Activated CD4-positive, alpha-beta memory T cell treated with anti-CD3 and anti-CD28 coated beads for 36 hours (primary cell): ENCODE measurements at regions not wholly inside any gene's neighbourhood (a gene's known extent, or its start where the extent isn't known, plus 50 kb on each side); places are given as distances from the start of the nearest gene placed in this dataset.
A peak's percentile ranks its signal among the peaks of the same experiment; 100 is the strongest.

ENCODE experiments used
- CTCF ChIA-PET: fragments of 350-600 bp; sonication (Branson Sonifier 250); formaldehyde crosslinking; loops from one replicate; lab custom pipeline; 2021; ENCODE audit warnings: antibody characterized with exemption, inconsistent platforms; lab: Charles Lee
- POLR2A ChIA-PET: fragments of 350-600 bp; sonication (Branson Sonifier 250); formaldehyde crosslinking; loops from one replicate; lab custom pipeline; 2021; ENCODE audit warnings: antibody characterized with exemption; lab: Charles Lee
- DNase-seq: peaks from one replicate; pipeline ENCODE4 v3.0.0-alpha.2; 2020
- H3K27ac Mint-ChIP-seq: one replicate; pipeline ENCODE4 v1.8.0; 2021; ENCODE audit warnings: mixed read lengths
- H3K27me3 Mint-ChIP-seq: one replicate; pipeline ENCODE4 v1.8.0; 2021; ENCODE audit warnings: mixed read lengths
- H3K36me3 Mint-ChIP-seq: one replicate; pipeline ENCODE4 v1.8.0; 2021; ENCODE audit warnings: mixed read lengths
- H3K4me1 Mint-ChIP-seq: one replicate; pipeline ENCODE4 v1.8.0; 2021; ENCODE audit warnings: low read depth, mixed read lengths
- H3K4me3 Mint-ChIP-seq: one replicate; pipeline ENCODE4 v1.8.0; 2021; ENCODE audit warnings: mild to moderate bottlenecking, mixed read lengths
- H3K9me3 Mint-ChIP-seq: one replicate; pipeline ENCODE4 v1.8.0; 2021; ENCODE audit warnings: mixed read lengths
- intact Hi-C: fragments of 100-400 bp; cut with micrococcal nuclease; formaldehyde crosslinking; loops from one replicate; pipeline ENCODE4 v1.15.1; 2023

DNA sequence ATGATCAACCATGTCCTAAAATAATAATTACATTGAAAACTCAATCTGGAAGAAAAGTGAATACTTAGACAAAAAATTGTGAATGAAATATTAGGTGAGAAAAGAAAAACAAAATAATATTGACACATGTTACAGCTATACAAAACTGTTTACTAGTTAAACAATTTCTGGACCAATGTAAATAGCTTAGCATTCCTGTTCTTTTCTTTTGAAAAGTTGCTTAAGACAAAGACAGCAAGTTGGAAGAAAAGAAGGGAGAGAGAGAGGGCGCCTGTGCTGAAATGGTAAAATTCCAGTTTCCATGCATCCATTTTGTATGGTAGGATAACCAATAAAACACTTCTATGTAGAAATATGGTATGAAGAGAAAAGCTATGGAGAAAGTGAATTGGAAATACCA, 94.1 kb upstream of the RFX8 start:
- CTCF ChIA-PET, result no interaction called here

DNA sequence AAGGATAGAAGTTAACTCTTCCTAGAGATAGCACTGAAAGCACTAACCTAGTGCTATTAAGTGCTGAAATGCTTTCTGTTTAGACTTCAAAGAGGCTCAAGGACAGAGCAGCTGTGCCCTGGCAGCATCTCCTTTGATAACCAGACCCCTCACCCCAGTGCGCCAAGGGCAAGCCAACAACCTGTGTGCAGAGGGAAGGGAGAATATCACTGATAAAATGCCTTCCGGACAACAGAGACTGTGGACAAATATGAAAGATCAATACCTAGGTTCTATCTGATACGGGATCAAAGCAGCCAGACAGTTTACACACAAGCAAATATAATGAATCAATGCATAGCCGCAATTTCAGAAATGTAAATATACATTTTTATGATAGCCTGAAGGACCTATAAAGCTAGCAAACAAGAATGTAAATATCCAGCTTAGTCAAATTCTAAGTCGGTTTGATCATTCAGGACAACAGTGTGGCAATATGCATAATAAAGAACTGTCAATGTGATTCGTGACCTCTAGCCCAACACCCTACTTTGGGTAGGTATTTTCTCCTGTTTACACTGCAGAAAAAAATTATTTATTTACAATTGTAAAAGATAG, 91.8 kb upstream of the RFX8 start:
- intact Hi-C loops, result no loop called here
- H3K27me3 Mint-ChIP-seq, result no peaks in the 10 kb centered on the region
- CTCF ChIA-PET, result no interaction called here
- H3K4me3 Mint-ChIP-seq, result no peak overlapping the region
- H3K4me1 Mint-ChIP-seq, result peaks cover 19% of the 10 kb centered on the region
- no peak for DNase-seq
- POLR2A ChIA-PET, result no interaction called here
- no peaks in the 10 kb centered on the region for H3K36me3 Mint-ChIP-seq
- H3K9me3 Mint-ChIP-seq, result no peaks in the 10 kb centered on the region
- H3K27ac Mint-ChIP-seq, result no peak overlapping the region

More for the DNA sequence above, 94.1 kb upstream of the RFX8 start:
- no peak for DNase-seq
- intact Hi-C loops, result no loop called here
- H3K4me3 Mint-ChIP-seq, result no peak overlapping the region
- H3K4me1 Mint-ChIP-seq, result peaks cover 11% of the 10 kb centered on the region
- H3K36me3 Mint-ChIP-seq, result no peaks in the 10 kb centered on the region
- H3K9me3 Mint-ChIP-seq, result no peaks in the 10 kb centered on the region
- POLR2A ChIA-PET, result interaction anchor here (0.6 kb wide), 1 partner anchor 66 kb away, joined by 3 read pairs; no protein-coding TSS in a partner anchor
- H3K27me3 Mint-ChIP-seq, result no peaks in the 10 kb centered on the region
- no peak overlapping the region for H3K27ac Mint-ChIP-seq

DNA sequence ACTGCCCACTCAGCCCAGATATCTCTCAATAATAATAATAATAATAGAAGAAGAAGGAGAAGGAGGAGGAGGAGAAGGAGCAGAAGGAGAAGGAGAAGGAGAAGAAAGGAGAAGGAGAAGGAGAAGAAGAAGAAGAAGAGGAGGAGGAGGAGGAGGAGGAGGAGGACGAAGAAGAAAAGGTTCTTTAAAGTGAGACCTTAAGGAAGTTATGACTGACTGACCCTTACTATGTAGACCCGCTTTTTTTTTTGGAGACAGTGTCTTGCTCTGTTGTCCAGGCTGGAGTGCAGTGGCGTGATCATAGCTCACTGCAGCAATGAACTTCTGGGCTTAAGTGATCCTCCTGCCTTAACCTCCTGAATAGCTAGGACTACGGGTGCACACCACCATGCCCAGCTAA, 88.9 kb upstream of the RFX8 start:
- no peaks in the 10 kb centered on the region for H3K27me3 Mint-ChIP-seq
- peaks cover 24% of the 10 kb centered on the region for H3K4me1 Mint-ChIP-seq
- no peak overlapping the region for H3K27ac Mint-ChIP-seq
- ChIA-PET POLR2A (no interaction called here), CTCF (interaction anchor here (1.4 kb wide), 1 partner anchor 145 kb away, joined by 3 read pairs; no protein-coding TSS in a partner anchor)
- no peak overlapping the region for H3K4me3 Mint-ChIP-seq
- no peak for DNase-seq
- H3K36me3 Mint-ChIP-seq, result no peaks in the 10 kb centered on the region
- peaks cover 7% of the 10 kb centered on the region for H3K9me3 Mint-ChIP-seq
- intact Hi-C loops, result no loop called here

DNA sequence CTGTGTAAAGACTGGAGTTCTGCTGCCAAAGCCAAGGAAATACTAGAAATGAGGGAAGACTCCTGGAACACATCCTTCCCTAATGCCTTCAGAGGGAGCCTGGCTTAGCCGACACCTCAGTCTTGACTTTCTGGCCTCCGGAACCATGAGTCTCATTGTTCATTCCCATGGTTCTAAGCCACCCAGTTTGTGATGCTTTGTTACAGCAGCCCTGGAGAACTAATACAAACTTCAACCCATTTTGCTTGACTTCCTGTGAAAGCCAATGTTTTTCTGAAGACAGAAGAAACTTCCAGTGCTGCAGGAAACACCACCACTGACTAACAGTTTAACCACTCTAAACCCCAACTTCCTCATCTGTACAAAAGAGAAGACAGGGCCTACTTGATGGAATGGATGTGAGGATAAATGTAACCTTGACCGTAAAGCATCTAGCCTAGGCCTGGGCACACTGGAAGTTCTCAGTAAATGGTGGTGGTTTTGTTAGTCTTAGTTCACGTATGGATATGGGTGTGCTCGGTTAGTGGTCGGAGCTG, 85.9 kb upstream of the RFX8 start:
- Mint-ChIP-seq H3K27me3 (no peaks in the 10 kb centered on the region), H3K9me3 (peaks cover 7% of the 10 kb centered on the region), H3K4me1 (peaks cover 24% of the 10 kb centered on the region), H3K36me3 (no peaks in the 10 kb centered on the region), H3K27ac (peak overlapping the region; percentile 43), H3K4me3 (no peak overlapping the region)
- CTCF ChIA-PET, result no interaction called here
- no peak for DNase-seq
- intact Hi-C loops, result no loop called here
- POLR2A ChIA-PET, result no interaction called here

DNA sequence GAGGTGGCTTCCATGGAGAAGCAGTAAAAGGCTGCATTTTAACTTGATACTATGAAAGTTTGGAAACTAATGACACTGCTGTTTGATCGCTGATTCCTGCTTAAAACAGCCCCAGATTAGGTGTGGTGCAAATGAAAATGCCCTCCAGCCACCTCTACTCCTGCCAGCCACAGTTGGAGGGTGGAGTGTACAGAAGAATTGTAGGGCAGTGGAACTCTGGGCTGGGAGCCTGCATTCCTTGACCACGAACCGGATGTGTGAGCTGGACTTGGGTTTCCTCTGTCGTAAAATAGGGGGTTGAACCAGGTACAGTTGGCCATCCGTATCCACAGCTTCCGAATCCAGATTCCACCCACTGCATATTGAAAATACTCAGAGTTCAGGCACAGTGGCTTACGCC, 84.6 kb upstream of the RFX8 start:
- ChIA-PET CTCF (no interaction called here), POLR2A (no interaction called here)
- H3K4me1 Mint-ChIP-seq, result peaks cover 21% of the 10 kb centered on the region
- H3K27me3 Mint-ChIP-seq, result no peaks in the 10 kb centered on the region
- H3K36me3 Mint-ChIP-seq, result no peaks in the 10 kb centered on the region
- H3K27ac Mint-ChIP-seq, result no peak overlapping the region
- H3K4me3 Mint-ChIP-seq, result no peak overlapping the region
- intact Hi-C loops, result no loop called here
- H3K9me3 Mint-ChIP-seq, result peaks cover 7% of the 10 kb centered on the region
- no peak for DNase-seq

DNA sequence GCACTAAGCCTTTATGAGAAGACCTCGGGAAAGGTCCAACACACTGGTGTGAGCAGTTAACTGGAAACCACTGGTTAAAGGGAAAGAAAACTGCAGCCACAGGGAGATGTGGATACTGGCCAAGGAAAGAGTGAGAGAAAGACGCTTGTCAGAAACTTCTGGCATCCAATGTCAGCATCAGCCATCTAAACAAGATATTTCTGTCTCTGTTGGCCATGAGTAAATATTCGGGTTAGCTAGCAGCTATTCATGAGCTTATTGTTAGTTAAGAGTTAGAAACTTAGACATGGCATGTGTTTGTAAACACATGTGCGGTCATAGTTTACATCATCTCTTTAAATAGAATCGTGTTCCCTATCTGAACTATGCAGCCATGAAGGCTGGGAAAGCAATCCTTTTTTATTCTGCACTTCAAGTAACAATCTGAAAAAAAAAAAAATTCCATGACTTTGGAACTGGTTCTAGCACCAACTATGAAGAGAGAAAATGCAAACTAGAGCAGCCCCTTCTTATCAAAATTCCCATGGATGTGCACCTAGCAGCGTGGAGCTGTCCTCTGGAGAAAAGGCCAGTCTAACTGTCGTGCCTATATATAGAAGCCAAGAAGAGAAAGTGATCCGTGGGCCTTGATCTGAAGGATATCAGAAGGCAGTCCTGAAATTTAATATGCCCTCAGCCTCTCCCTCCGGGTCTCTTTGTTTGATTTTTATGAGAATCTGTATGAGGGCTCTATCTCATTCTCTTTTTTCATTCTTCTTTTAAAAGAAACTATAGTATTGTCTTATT, 84.0 kb upstream of the RFX8 start:
- no peaks in the 10 kb centered on the region for H3K36me3 Mint-ChIP-seq
- peaks cover 7% of the 10 kb centered on the region for H3K9me3 Mint-ChIP-seq
- POLR2A ChIA-PET, result no interaction called here
- CTCF ChIA-PET, result no interaction called here
- DNase-seq, result no peak
- H3K4me1 Mint-ChIP-seq, result peaks cover 21% of the 10 kb centered on the region
- intact Hi-C loops, result no loop called here
- H3K27me3 Mint-ChIP-seq, result no peaks in the 10 kb centered on the region
- H3K4me3 Mint-ChIP-seq, result no peak overlapping the region
- no peak overlapping the region for H3K27ac Mint-ChIP-seq

DNA sequence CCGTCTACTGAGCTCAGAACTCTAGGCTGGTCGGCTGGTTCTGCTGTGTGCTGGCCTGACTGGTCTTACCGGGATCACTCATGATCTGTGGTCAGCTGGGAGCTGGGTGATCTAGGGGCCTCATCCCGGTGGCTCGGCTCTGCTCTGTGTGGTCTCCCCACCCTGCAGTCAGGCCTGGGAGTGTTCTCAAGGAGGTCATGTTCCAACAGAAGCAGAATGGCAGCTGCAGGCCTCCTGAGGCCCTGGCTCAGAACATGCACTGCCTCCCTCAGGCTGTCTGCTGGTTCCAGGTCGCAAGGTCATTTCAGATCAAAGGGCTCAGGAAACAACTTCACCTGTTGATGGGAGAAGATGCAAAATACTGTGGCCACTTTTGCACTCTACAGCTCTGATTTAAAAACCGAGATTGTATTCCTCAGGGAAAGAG, 81.1 kb upstream of the RFX8 start:
- peaks cover 20% of the 10 kb centered on the region for H3K4me1 Mint-ChIP-seq
- no peaks in the 10 kb centered on the region for H3K36me3 Mint-ChIP-seq
- intact Hi-C loops, result no loop called here
- H3K4me3 Mint-ChIP-seq, result no peak overlapping the region
- H3K27ac Mint-ChIP-seq, result no peak overlapping the region
- ChIA-PET CTCF (no interaction called here), POLR2A (no interaction called here)
- H3K27me3 Mint-ChIP-seq, result no peaks in the 10 kb centered on the region
- DNase-seq, result no peak
- H3K9me3 Mint-ChIP-seq, result peaks cover 7% of the 10 kb centered on the region

DNA sequence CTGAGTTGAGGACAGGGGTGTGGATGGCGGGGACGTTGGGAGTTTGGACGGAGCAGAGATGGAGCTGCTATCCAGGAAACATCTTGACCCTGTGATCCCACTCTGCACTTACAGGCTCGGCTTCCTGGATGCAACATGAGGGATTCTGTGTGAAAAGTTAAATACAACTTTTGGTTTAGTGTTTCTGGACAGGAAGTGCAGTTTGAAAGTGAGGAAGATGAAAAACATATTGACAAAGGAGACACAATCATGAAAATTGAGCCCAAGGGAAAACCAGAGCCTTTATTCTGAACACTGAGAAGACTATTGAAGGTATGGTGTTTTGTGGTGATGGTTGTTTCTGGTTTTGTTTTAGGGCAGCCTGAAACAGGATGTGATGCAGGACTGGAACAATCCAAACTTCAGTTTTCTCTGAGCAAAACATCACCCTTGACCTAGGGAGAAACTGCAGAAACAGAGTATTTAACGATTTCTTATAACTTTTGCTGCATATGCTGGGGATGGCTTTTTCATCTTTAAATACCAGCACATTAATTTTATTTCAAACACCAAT, 76.5 kb upstream of the RFX8 start:
- Mint-ChIP-seq H3K9me3 (no peaks in the 10 kb centered on the region), H3K27me3 (no peaks in the 10 kb centered on the region), H3K36me3 (no peaks in the 10 kb centered on the region), H3K4me1 (peaks cover 15% of the 10 kb centered on the region), H3K27ac (no peak overlapping the region), H3K4me3 (no peak overlapping the region)
- ChIA-PET POLR2A (no interaction called here), CTCF (no interaction called here)
- intact Hi-C loops, result no loop called here
- DNase-seq, result no peak

DNA sequence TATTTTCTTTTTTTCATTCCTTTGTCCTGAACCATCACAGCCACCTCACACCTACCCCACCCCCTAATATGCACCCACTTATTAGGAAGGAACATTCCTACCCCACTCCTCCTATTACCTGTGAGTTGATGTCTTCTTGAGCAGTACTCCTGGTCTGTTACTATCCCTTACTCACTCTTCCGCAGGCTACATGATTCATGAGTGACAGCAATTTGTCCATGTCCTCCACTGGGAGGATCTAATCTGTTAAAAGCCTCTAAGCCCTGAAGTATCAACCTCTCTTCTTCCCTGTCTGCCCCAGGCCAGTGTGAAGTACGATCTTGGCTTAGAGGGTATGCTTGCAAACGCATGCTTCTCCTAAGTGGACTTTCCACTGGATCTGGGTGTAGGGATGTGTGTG, 75.6 kb upstream of the RFX8 start:
- Mint-ChIP-seq H3K9me3 (no peaks in the 10 kb centered on the region), H3K36me3 (no peaks in the 10 kb centered on the region), H3K4me1 (peaks cover 15% of the 10 kb centered on the region), H3K27me3 (no peaks in the 10 kb centered on the region), H3K27ac (no peak overlapping the region), H3K4me3 (no peak overlapping the region)
- DNase-seq, result no peak
- ChIA-PET POLR2A (no interaction called here), CTCF (interaction anchor here (0.9 kb wide), 1 partner anchor 208 kb away, joined by 3 read pairs; no protein-coding TSS in a partner anchor)
- intact Hi-C loops, result no loop called here

DNA sequence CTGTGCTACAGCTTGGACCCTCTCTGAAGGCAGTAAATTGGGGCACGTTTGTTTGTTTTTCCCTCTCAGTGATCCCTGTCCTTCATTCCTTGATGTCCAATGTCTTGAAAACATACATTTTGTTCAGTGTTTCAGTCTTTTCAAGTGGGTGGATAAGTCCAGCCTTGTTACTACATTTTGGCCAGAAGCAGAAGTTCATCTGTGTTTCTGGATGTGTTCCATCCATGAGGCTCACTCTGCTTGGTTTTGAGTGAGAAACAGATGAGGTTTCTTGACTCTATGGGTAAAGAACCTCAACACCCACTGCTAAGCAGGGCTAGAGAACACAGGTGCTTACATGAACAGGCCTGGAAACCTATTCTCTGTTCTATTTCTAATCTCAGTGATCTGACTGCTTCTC, 74.5 kb upstream of the RFX8 start:
- no peak for DNase-seq
- intact Hi-C loops, result no loop called here
- Mint-ChIP-seq H3K9me3 (no peaks in the 10 kb centered on the region), H3K27ac (no peak overlapping the region), H3K4me1 (peaks cover 15% of the 10 kb centered on the region), H3K4me3 (no peak overlapping the region), H3K36me3 (no peaks in the 10 kb centered on the region), H3K27me3 (no peaks in the 10 kb centered on the region)
- CTCF ChIA-PET, result interaction anchor here (0.9 kb wide), 1 partner anchor 207 kb away, joined by 3 read pairs; no protein-coding TSS in a partner anchor
- POLR2A ChIA-PET, result no interaction called here

DNA sequence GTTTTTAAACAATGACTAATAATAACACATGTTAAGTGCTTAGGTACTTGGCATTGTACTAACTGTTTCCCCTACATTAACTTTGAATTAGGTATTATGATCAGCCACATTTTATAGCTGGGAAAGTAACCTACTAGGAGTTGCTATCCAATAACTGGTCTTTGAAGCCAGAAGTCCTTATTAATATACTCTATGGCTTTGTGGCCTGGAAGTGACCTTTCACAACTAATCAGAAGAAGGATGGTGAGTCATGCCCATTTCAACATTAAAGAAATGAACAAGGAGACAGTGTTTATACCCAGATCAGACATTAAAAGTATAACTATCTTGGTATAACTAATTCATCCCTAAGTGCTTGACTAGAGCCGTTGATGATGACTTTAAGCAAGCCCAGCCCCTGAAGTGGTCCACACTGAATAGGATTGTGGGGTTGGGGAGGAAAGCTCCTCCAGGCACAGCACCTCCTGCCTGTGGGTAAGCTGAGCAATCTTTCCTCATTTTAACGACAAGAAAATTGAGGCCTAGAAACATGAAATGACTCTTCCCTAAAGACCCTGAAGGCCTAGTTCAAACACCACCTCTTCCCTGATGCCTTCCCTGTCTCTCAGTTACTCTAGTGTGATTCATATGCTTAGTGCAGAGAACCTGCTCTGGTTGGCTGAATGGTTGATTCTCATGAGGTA, 71.6 kb upstream of the RFX8 start:
- intact Hi-C loops, result no loop called here
- CTCF ChIA-PET, result no interaction called here
- H3K4me3 Mint-ChIP-seq, result no peak overlapping the region
- peaks cover 8% of the 10 kb centered on the region for H3K4me1 Mint-ChIP-seq
- no peaks in the 10 kb centered on the region for H3K9me3 Mint-ChIP-seq
- H3K27ac Mint-ChIP-seq, result no peak overlapping the region
- no peak for DNase-seq
- POLR2A ChIA-PET, result no interaction called here
- H3K27me3 Mint-ChIP-seq, result no peaks in the 10 kb centered on the region
- no peaks in the 10 kb centered on the region for H3K36me3 Mint-ChIP-seq

DNA sequence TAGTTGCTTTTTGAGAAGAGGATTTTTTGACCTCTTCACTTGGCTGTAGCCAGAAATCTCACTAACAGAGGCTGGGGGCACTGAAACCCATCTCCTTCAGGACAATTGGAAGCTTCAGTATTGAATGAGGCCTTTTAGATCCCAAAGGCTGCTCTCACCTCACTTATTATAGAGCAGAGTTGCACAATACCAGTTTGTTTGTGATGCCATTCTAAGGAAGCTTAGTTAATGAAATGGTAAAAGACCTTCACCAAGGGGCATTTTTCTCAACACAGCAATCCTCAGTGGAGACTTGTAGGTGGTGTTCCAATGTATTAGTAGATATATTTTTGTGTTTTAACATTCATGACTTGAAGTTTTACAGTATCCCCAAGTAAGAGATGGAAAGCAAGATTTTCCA, 71.0 kb upstream of the RFX8 start:
- Mint-ChIP-seq H3K36me3 (no peaks in the 10 kb centered on the region), H3K4me1 (peaks cover 2% of the 10 kb centered on the region)
- CTCF ChIA-PET, result no interaction called here

More for the DNA sequence above, 71.0 kb upstream of the RFX8 start:
- Mint-ChIP-seq H3K9me3 (no peaks in the 10 kb centered on the region), H3K27ac (no peak overlapping the region), H3K4me3 (no peak overlapping the region), H3K27me3 (no peaks in the 10 kb centered on the region)
- intact Hi-C loops, result no loop called here
- POLR2A ChIA-PET, result no interaction called here
- no peak for DNase-seq
